Parathyroid adenoma (tissue), 2 donors: ENCODE measurements at regions not wholly inside any gene's neighbourhood (a gene's known extent, or its start where the extent isn't known, plus 50 kb on each side); places are given as distances from the start of the nearest gene placed in this dataset.

Experiments used
- H2AFZ ChIP-seq: fragments of 300-600 bp; sonication (generic); one replicate; pipeline ENCODE4 v1.7.0; 2017; ENCODE audit warnings: antibody characterized with exemption, mild to moderate bottlenecking
- H3K27ac ChIP-seq: fragments of 300-600 bp; sonication (generic); one replicate; pipeline ENCODE4 v1.7.0; 2017
- H3K27me3 ChIP-seq: fragments of 300-600 bp; sonication (generic); one replicate; pipeline ENCODE4 v1.7.0; 2017; ENCODE audit warnings: low read length; ENCODE audit not compliant: control insufficient read depth, insufficient read depth
- H3K36me3 ChIP-seq: fragments of 300-600 bp; sonication (generic); one replicate; pipeline ENCODE4 v1.7.0; 2017; ENCODE audit warnings: low read length; ENCODE audit not compliant: control insufficient read depth, insufficient read depth
- H3K4me1 ChIP-seq: fragments of 300-600 bp; sonication (generic); one replicate; pipeline ENCODE4 v1.7.0; 2017; ENCODE audit warnings: control low read depth
- H3K4me2 ChIP-seq: fragments of 300-600 bp; sonication (generic); one replicate; pipeline ENCODE4 v1.7.0; 2017; ENCODE audit warnings: low read length
- H3K4me3 ChIP-seq: fragments of 300-600 bp; sonication (generic); one replicate; pipeline ENCODE4 v1.7.0; 2017; ENCODE audit warnings: low read depth, low read length
- H3K79me2 ChIP-seq: fragments of 300-600 bp; sonication (generic); one replicate; pipeline ENCODE4 v1.7.0; 2017; ENCODE audit warnings: control low read depth
- H3K9ac ChIP-seq: fragments of 300-600 bp; sonication (generic); one replicate; pipeline ENCODE4 v1.7.0; 2017; ENCODE audit warnings: mild to moderate bottlenecking
- H3K9me3 ChIP-seq: fragments of 300-600 bp; sonication (generic); one replicate; pipeline ENCODE4 v1.7.0; 2017; ENCODE audit warnings: low read length; ENCODE audit not compliant: control insufficient read depth
- CTCF ChIP-seq: fragments of 300-600 bp; sonication (generic); IDR thresholded peaks from one replicate; pipeline ENCODE4 v1.7.0; 2017; ENCODE audit warnings: antibody characterized with exemption, mild to moderate bottlenecking
- donor health status: primary hyperparathyroidism.

- Histone ChIP-seq H3K36me3 (no peaks in the 10 kb centered on the region), H3K79me2 (no peaks in the 10 kb centered on the region), H3K27me3 (no peaks in the 10 kb centered on the region), H2AFZ (no peak overlapping the region), H3K4me3 (no peak overlapping the region), H3K4me2 (no peak overlapping the region), H3K27ac (no peak overlapping the region), H3K9me3 (no peaks in the 10 kb centered on the region), H3K9ac (no peak overlapping the region), H3K4me1 (no peaks in the 10 kb centered on the region)
- no peak for TF ChIP-seq CTCF
Observed at GRCh38 chr3:6172871-6173642, 687.9 kb upstream of the GRM7 start.

GRCh38 chr3:6177417-6177816, 683.5 kb upstream of the GRM7 start:
- H3K9ac ChIP-seq = no peak overlapping the region
- H3K27me3 ChIP-seq = no peaks in the 10 kb centered on the region
- no peaks in the 10 kb centered on the region for H3K4me1 ChIP-seq
- no peaks in the 10 kb centered on the region for H3K9me3 ChIP-seq
- no peak overlapping the region for H3K27ac ChIP-seq
- H3K36me3 ChIP-seq = no peaks in the 10 kb centered on the region
- no peak overlapping the region for H3K4me2 ChIP-seq
- no peak overlapping the region for H2AFZ ChIP-seq
- TF ChIP-seq CTCF = no peak
- H3K4me3 ChIP-seq = no peak overlapping the region
- H3K79me2 ChIP-seq = no peaks in the 10 kb centered on the region

GRCh38 chr3:6179761-6180160, 681.2 kb upstream of the GRM7 start:
- H3K4me2 ChIP-seq = no peak overlapping the region
- H2AFZ ChIP-seq = no peak overlapping the region

GRCh38 chr3:6180171-6180570, 680.7 kb upstream of the GRM7 start:
- H3K27ac ChIP-seq = no peak overlapping the region
- no peaks in the 10 kb centered on the region for H3K4me1 ChIP-seq
- H3K36me3 ChIP-seq = no peaks in the 10 kb centered on the region
- no peak for TF ChIP-seq CTCF
- H3K27me3 ChIP-seq = no peaks in the 10 kb centered on the region
- H2AFZ ChIP-seq = no peak overlapping the region
- no peak overlapping the region for H3K4me2 ChIP-seq
- no peak overlapping the region for H3K9ac ChIP-seq
- no peaks in the 10 kb centered on the region for H3K9me3 ChIP-seq
- H3K4me3 ChIP-seq = no peak overlapping the region
- no peaks in the 10 kb centered on the region for H3K79me2 ChIP-seq

More at GRCh38 chr3:6179761-6180160, 681.2 kb upstream of the GRM7 start:
- Histone ChIP-seq H3K4me3 (no peak overlapping the region), H3K9ac (no peak overlapping the region), H3K79me2 (no peaks in the 10 kb centered on the region), H3K36me3 (no peaks in the 10 kb centered on the region), H3K27ac (no peak overlapping the region), H3K4me1 (no peaks in the 10 kb centered on the region), H3K27me3 (no peaks in the 10 kb centered on the region), H3K9me3 (no peaks in the 10 kb centered on the region)
- TF ChIP-seq CTCF = no peak

GRCh38 chr3:6182476-6182875, 678.4 kb upstream of the GRM7 start:
- Histone ChIP-seq H3K9me3 (no peaks in the 10 kb centered on the region), H3K36me3 (no peaks in the 10 kb centered on the region), H2AFZ (no peak overlapping the region), H3K79me2 (no peaks in the 10 kb centered on the region), H3K27me3 (no peaks in the 10 kb centered on the region), H3K4me1 (no peaks in the 10 kb centered on the region), H3K4me3 (no peak overlapping the region), H3K4me2 (no peak overlapping the region), H3K27ac (no peak overlapping the region), H3K9ac (no peak overlapping the region)
- no peak for TF ChIP-seq CTCF
